GM12878 (cell line): ENCODE measurements at regions not wholly inside any gene's neighbourhood (a gene's known extent, or its start where the extent isn't known, plus 50 kb on each side); places are given as distances from the start of the nearest gene placed in this dataset.
A peak's percentile ranks its signal among the peaks of the same experiment; 100 is the strongest.

Experiments
- ATAC-seq: fragments of 200-7000 bp; cut with Tn5 transposase; 3 replicates; pipeline ENCODE4 v1.9.1; 2020; ENCODE audit warnings: mild to moderate bottlenecking, moderate library complexity
- BruUV-seq: library from RNA; stranded (reverse); fragments of 400-500 nt; replicated peaks from 2 replicates; lab custom pipeline; 2021; lab: Mats Ljungman, UMichigan
- CTCF ChIA-PET: fragments of 300-600 bp; sonication (Branson Sonifier 250); formaldehyde crosslinking; extraction: SDS; loops from one replicate; lab custom pipeline; 2021; ENCODE audit warnings: inconsistent platforms; lab: Yijun Ruan, JAX
- POLR2A ChIA-PET: fragments of 350-600 bp; formaldehyde crosslinking; extraction: SDS; loops from one replicate; lab custom pipeline; 2021; ENCODE audit warnings: inconsistent platforms; lab: Charles Lee
- RAD21 ChIA-PET: fragments of 300-600 bp; sonication (Branson Sonifier 250); formaldehyde crosslinking; loops from one replicate; lab custom pipeline; 2023; ENCODE audit warnings: antibody characterized with exemption; ENCODE audit not compliant: unreplicated experiment; lab: Charles Lee
- SMC1A ChIA-PET: fragments of 300-600 bp; sonication (Branson Sonifier 250); formaldehyde crosslinking; loops from one replicate; lab custom pipeline; 2023; ENCODE audit not compliant: unreplicated experiment, uncharacterized antibody; lab: Charles Lee
- DNase-seq: peaks from one replicate; pipeline ENCODE4 v3.0.0-alpha.2; 2011; ENCODE audit warnings: low read depth, low spot score
- FAIRE-seq: peaks from 3 replicates; lab custom pipeline; 2011; peaks lifted over from hg19 to GRCh38; lab: Jason Lieb, UNC
- H2AFZ ChIP-seq: 2 replicates; pipeline ENCODE4 v1.6.0; 2011; ENCODE audit warnings: low read depth, low read length, control low read depth; ENCODE audit not compliant: control insufficient read depth
- H3K27ac ChIP-seq: 2 replicates; pipeline ENCODE4 v1.5.1; 2011; ENCODE audit warnings: control low read depth; ENCODE audit not compliant: control insufficient read depth, insufficient read depth
- H3K27me3 ChIP-seq, 2 experiments: replicated peaks in 1 of 2; 2 replicates each; pipeline versions ENCODE4 v1.6.0 to v1.6.1; 2011; ENCODE audit warnings: low read length in 1 of 2; ENCODE audit not compliant: control insufficient read depth in 2 of 2, insufficient read depth in 2 of 2
- H3K36me3 ChIP-seq, 2 experiments: 2 replicates each; pipeline ENCODE4 v1.5.1; 2011; ENCODE audit warnings: low read length in 1 of 2; ENCODE audit not compliant: control insufficient read depth in 2 of 2, insufficient read depth in 2 of 2
- H3K4me1 ChIP-seq: 2 replicates; pipeline ENCODE4 v1.6.1; 2011; ENCODE audit warnings: mild to moderate bottlenecking, low read length, moderate library complexity, mixed read lengths; ENCODE audit not compliant: control insufficient read depth, insufficient read depth
- H3K4me2 ChIP-seq: 2 replicates; pipeline ENCODE4 v1.6.0; 2011; ENCODE audit warnings: control low read depth; ENCODE audit not compliant: control insufficient read depth, insufficient read depth
- H3K4me3 ChIP-seq: fragments of 200-600 bp; sonication (generic); 2 replicates; pipeline ENCODE4 v1.5.1; 2016
- H3K79me2 ChIP-seq: 2 replicates; pipeline ENCODE4 v1.6.0; 2011; ENCODE audit warnings: low read length; ENCODE audit not compliant: control insufficient read depth, insufficient read depth
- H3K9ac ChIP-seq: 2 replicates; pipeline ENCODE4 v1.8.0; 2011; ENCODE audit warnings: low read length, control low read depth, mixed read lengths; ENCODE audit not compliant: control insufficient read depth, insufficient read depth
- H3K9me3 ChIP-seq: replicated peaks from 3 replicates; pipeline ENCODE4 v1.5.1; 2011; ENCODE audit warnings: mild to moderate bottlenecking, low read length; ENCODE audit not compliant: control insufficient read depth, insufficient read depth
- H4K20me1 ChIP-seq: 2 replicates; pipeline ENCODE4 v1.6.0; 2011; ENCODE audit not compliant: control insufficient read depth, insufficient read depth
- BCL3 ChIP-seq: IDR thresholded peaks from 2 replicates; pipeline ENCODE4 v1.6.1; 2011; ENCODE audit warnings: borderline replicate concordance, low read depth, mild to moderate bottlenecking, moderate library complexity, low read length; ENCODE audit not compliant: insufficient read depth, poor library complexity, severe bottlenecking
- CBX5 ChIP-seq: sonication (generic); IDR thresholded peaks from 2 replicates; pipeline ENCODE4 v1.6.1; 2016; ENCODE audit warnings: low read depth, moderate library complexity, mild to moderate bottlenecking, inconsistent platforms
- CTCF ChIP-seq, 3 experiments: IDR thresholded peaks in 2 of 3; conservative IDR thresholded peaks in 1 of 3; 2 replicates each; pipeline ENCODE4 v1.5.1; 2011; ENCODE audit warnings: low read depth in 3 of 3, low read length in 3 of 3, mild to moderate bottlenecking in 3 of 3, control low read depth in 2 of 3, moderate library complexity in 2 of 3, inconsistent platforms in 1 of 3, mixed read lengths in 1 of 3; ENCODE audit not compliant: control insufficient read depth in 2 of 3, insufficient read depth in 1 of 3; ENCODE audit errors: extremely low read depth in 1 of 3
- E2F4 ChIP-seq: IDR thresholded peaks from 2 replicates; pipeline ENCODE4 v1.6.1; 2012; ENCODE audit warnings: low read depth, low read length, improper control_type of control experiment
- EP300 ChIP-seq, 2 experiments: fragments of 150-350 bp in 1 of 2; IDR thresholded peaks; 2 replicates each; pipeline ENCODE4 v1.6.1; 2011 to 2012; ENCODE audit warnings: low read depth in 2 of 2, low read length in 2 of 2, borderline replicate concordance in 1 of 2, improper control_type of control experiment in 1 of 2, inconsistent platforms in 1 of 2; ENCODE audit not compliant: control insufficient read depth in 1 of 2
- EZH2 ChIP-seq: IDR thresholded peaks from 2 replicates; pipeline ENCODE4 v1.6.1; 2012; ENCODE audit warnings: low read depth, mild to moderate bottlenecking, control low read depth, inconsistent platforms, low read length, borderline replicate concordance; ENCODE audit not compliant: control insufficient read depth
- IRF5 ChIP-seq: fragments of 450-650 bp; IDR thresholded peaks from 2 replicates; pipeline ENCODE4 v1.6.1; 2017; ENCODE audit warnings: borderline replicate concordance
- STAT1 ChIP-seq: fragments of 450-650 bp; conservative IDR thresholded peaks from 2 replicates; pipeline ENCODE4 v1.6.1; 2014; ENCODE audit warnings: antibody characterized with exemption, mild to moderate bottlenecking
- USF2 ChIP-seq: IDR thresholded peaks from 2 replicates; pipeline ENCODE4 v1.6.1; 2011; ENCODE audit warnings: low read depth, low read length, improper control_type of control experiment, borderline replicate concordance
- WGBS: methylation state at CpG from one replicate; pipeline ENCODE4 v1.1.6; 2016; ENCODE audit warnings: low lambda C conversion rate; ENCODE audit not compliant: insufficient replicate concordance, insufficient coverage; ENCODE audit errors: missing lambda C conversion rate; 5-methylcytosine and 5-hydroxymethylcytosine counted together
- in situ Hi-C: fragments of 300-500 bp; cut with MboI; formaldehyde crosslinking; loops from 9 replicates; pipeline ENCODE4 v1.14.3; 2018; ENCODE audit warnings: mixed read lengths
- intact Hi-C: fragments of 100-400 bp; cut with micrococcal nuclease; formaldehyde crosslinking; loops from one replicate; pipeline ENCODE4 v1.14.2; 2022; ENCODE audit not compliant: unreplicated experiment

- POLR2A ChIA-PET = no interaction called here
- Histone ChIP-seq H3K79me2 (no peaks in the 10 kb centered on the region), H4K20me1 (no peaks in the 10 kb centered on the region), H3K36me3 (no peaks in the 10 kb centered on the region), H3K4me2 (no peak overlapping the region), H2AFZ (no peak overlapping the region), H3K27me3 (no peaks in the 10 kb centered on the region), H3K4me3 (no peak overlapping the region), H3K4me1 (no peaks in the 10 kb centered on the region), H3K9ac (no peak overlapping the region), H3K9me3 (no peaks in the 10 kb centered on the region), H3K27ac (no peak overlapping the region)
- intact Hi-C loops = no loop called here
- CTCF ChIA-PET = no interaction called here
- ATAC-seq (no peak; the same call in 2 of the 3 replicates), DNase-seq (no peak), FAIRE-seq (no peak)
- TF ChIP-seq CTCF (IDR thresholded peaks at IDR 0.05 in 2 of 3, conservative IDR thresholded peaks at IDR 0.05 in 1 of 3; ENCODE audit: control insufficient read depth in 2 of 3, extremely low read depth in 1 of 3, insufficient read depth in 1 of 3, low read depth in 3 of 3, low read length in 3 of 3) = peak in 1 of 3 experiments; percentile 2; a peak in 1 of 6 replicates
- no peak for TF ChIP-seq E2F4
- in situ Hi-C loops = no loop called here
- BruUV-seq = no TSS peak
- RAD21 ChIA-PET = no interaction called here
- SMC1A ChIA-PET = interaction anchor here (0.6 to 1.7 kb wide), 2 partner anchors 12 to 86 kb away, joined by 3 to 4 read pairs; no protein-coding TSS in a partner anchor
- WGBS = 39% methylated on average over 4 of the region's 4 CpGs
Measured at GRCh38 chr12:58247633-58248032, 306.3 kb downstream of the ATP23 start.

GRCh38 chr12:58248599-58248998 is 307.2 kb downstream of the ATP23 start:
- WGBS = 16% methylated on average over 3 of the region's 3 CpGs
- H3K4me3 ChIP-seq = no peak overlapping the region
- no peaks in the 10 kb centered on the region for H3K4me1 ChIP-seq
- ChIA-PET SMC1A (no interaction called here), POLR2A (no interaction called here), CTCF (no interaction called here), RAD21 (no interaction called here)
- no TSS peak for BruUV-seq
- no peaks in the 10 kb centered on the region for H4K20me1 ChIP-seq
- H3K79me2 ChIP-seq = no peaks in the 10 kb centered on the region
- H2AFZ ChIP-seq = no peak overlapping the region
- H3K27me3 ChIP-seq = no peaks in the 10 kb centered on the region
- no peak overlapping the region for H3K27ac ChIP-seq
- no peak overlapping the region for H3K9ac ChIP-seq
- DNase-seq = no peak
- FAIRE-seq = no peak
- intact Hi-C loops (no loop called here), in situ Hi-C loops (no loop called here)
- no peak for ATAC-seq
- H3K36me3 ChIP-seq = no peaks in the 10 kb centered on the region
- no peaks in the 10 kb centered on the region for H3K9me3 ChIP-seq
- H3K4me2 ChIP-seq = no peak overlapping the region
- TF ChIP-seq CBX5 (no peak), EZH2 (no peak), BCL3 (no peak), IRF5 (no peak), EP300 (IDR thresholded peaks at IDR 0.05; ENCODE audit: borderline replicate concordance in 1 of 2, control insufficient read depth in 1 of 2, low read depth in 2 of 2, low read length in 2 of 2) (no peak), USF2 (no peak), STAT1 (no peak)
